HepG2 (cell line): ENCODE measurements at regions not wholly inside any gene's neighbourhood (a gene's known extent, or its start where the extent isn't known, plus 50 kb on each side); places are given as distances from the start of the nearest gene placed in this dataset.

Source experiments
- CEBPB ChIP-seq: IDR thresholded peaks from 2 replicates; pipeline ENCODE4 v1.6.1; 2011; ENCODE audit warnings: low read depth, low read length, improper control_type of control experiment, borderline replicate concordance
- HIVEP1 ChIP-seq: sonication (generic); formaldehyde crosslinking; IDR thresholded peaks from 2 replicates; pipeline ENCODE4 v1.4.0; 2020; ENCODE audit warnings: mild to moderate bottlenecking, missing genetic modification reagents
- PAXIP1 ChIP-seq: sonication (generic); formaldehyde crosslinking; conservative IDR thresholded peaks from 2 replicates; pipeline ENCODE4 v1.4.0; 2020; ENCODE audit warnings: mild to moderate bottlenecking, missing genetic modification reagents, moderate library complexity
- POLR2A ChIP-seq, 2 experiments: IDR thresholded peaks; 2 replicates each; pipeline ENCODE4 v1.6.1; 2011; ENCODE audit warnings: low read depth in 2 of 2, low read length in 2 of 2, mild to moderate bottlenecking in 1 of 2, moderate library complexity in 1 of 2; ENCODE audit not compliant: insufficient read depth in 1 of 2
- SMAD1 ChIP-seq: sonication (generic); formaldehyde crosslinking; IDR thresholded peaks from 2 replicates; pipeline ENCODE4 v1.4.0; 2020; ENCODE audit warnings: missing genetic modification reagents, low read depth, mild to moderate bottlenecking, borderline replicate concordance
- SRF ChIP-seq: IDR thresholded peaks from 2 replicates; pipeline ENCODE4 v1.6.1; 2011; ENCODE audit warnings: mild to moderate bottlenecking, low read depth, low read length, moderate library complexity
- SUZ12 ChIP-seq: fragments of 150-350 bp; IDR thresholded peaks from 2 replicates; pipeline ENCODE4 v1.6.1; 2014; ENCODE audit warnings: low read depth, low read length
- TCF7 ChIP-seq: sonication (generic); IDR thresholded peaks from 2 replicates; pipeline ENCODE4 v1.6.1; 2016; ENCODE audit warnings: antibody characterized with exemption, low read depth
- XRCC5 ChIP-seq: fragments of 200-400 bp; formaldehyde crosslinking; optimal IDR thresholded peaks from 2 replicates; pipeline ENCODE3; 2017; ENCODE audit warnings: mild to moderate bottlenecking, low read length
- ZGPAT ChIP-seq: IDR thresholded peaks from 2 replicates; pipeline ENCODE4 v1.6.1; 2016; ENCODE audit warnings: mild to moderate bottlenecking
- ZMAT5 ChIP-seq: sonication (generic); formaldehyde crosslinking; IDR thresholded peaks from 2 replicates; pipeline ENCODE4 v1.5.0; 2020; ENCODE audit warnings: mild to moderate bottlenecking, low read depth, missing genetic modification reagents, borderline replicate concordance
- ZNF558 ChIP-seq: sonication (generic); formaldehyde crosslinking; IDR thresholded peaks from 2 replicates; pipeline ENCODE4 v1.9.0; 2022; ENCODE audit warnings: mild to moderate bottlenecking, missing genetic modification reagents, borderline replicate concordance
- ZNF782 ChIP-seq: sonication (generic); formaldehyde crosslinking; IDR thresholded peaks from 2 replicates; pipeline ENCODE4 v1.4.0; 2020; ENCODE audit warnings: missing genetic modification reagents, mild to moderate bottlenecking, borderline replicate concordance

GRCh38 chr1:87867626-87868025 lies 538.9 kb downstream of the LMO4 start:
- TF ChIP-seq PAXIP1 (CRISPR knock-in tag) (no peak), HIVEP1 (no peak), XRCC5 (no peak), ZMAT5 (no peak), ZGPAT (CRISPR knock-in tag) (no peak), SMAD1 (CRISPR knock-in tag) (no peak), SRF (no peak), SUZ12 (no peak), ZNF558 (no peak), TCF7 (no peak), ZNF782 (CRISPR knock-in tag) (no peak), POLR2A (IDR thresholded peaks at IDR 0.05; ENCODE audit: insufficient read depth in 1 of 2, low read depth in 2 of 2, low read length in 2 of 2) (no peak), CEBPB (no peak)
